Sciatic nerve (tissue), 2 donors: ENCODE measurements at regions not wholly inside any gene's neighbourhood (a gene's known extent, or its start where the extent isn't known, plus 50 kb on each side); places are given as distances from the start of the nearest gene placed in this dataset.

Experiments
- ATAC-seq: fragments of 200-7000 bp; cut with Tn5 transposase; one replicate; pipeline ENCODE4 v1.9.1; 2020; ENCODE audit warnings: mild to moderate bottlenecking, moderate library complexity
- DNase-seq: peaks from one replicate; pipeline ENCODE4 v3.0.0-alpha.2; 2020; ENCODE audit warnings: low spot score
- intact Hi-C: fragments of 100-400 bp; cut with DNase I; formaldehyde crosslinking; loops from one replicate; pipeline ENCODE4 v1.14.2; 2022
- donor health status: DM: no; HTN: no; CAD: no.
- donor health status: DM: no; HTN: no; CAD: no.

- no peak for ATAC-seq
- intact Hi-C loops = no loop called here
- no peak for DNase-seq
Observed at GRCh38 chr2:150182566-150183235, 304.8 kb downstream of the RND3 start.

GRCh38 chr2:150178591-150178990, 308.9 kb downstream of the RND3 start:
- intact Hi-C loops = no loop called here
- DNase-seq = no peak
- no peak for ATAC-seq

- DNase-seq (no peak), ATAC-seq (no peak)
- intact Hi-C loops = no loop called here
Observed at GRCh38 chr2:150174971-150175421, 312.5 kb downstream of the RND3 start.

GRCh38 chr2:150174056-150174805, 313.2 kb downstream of the RND3 start:
- DNase-seq (no peak), ATAC-seq (no peak)
- intact Hi-C loops = no loop called here

GRCh38 chr2:150171065-150171548, 316.4 kb downstream of the RND3 start:
- no peak for DNase-seq
- ATAC-seq = no peak
- intact Hi-C loops = no loop called here

- DNase-seq (no peak), ATAC-seq (peak; percentile 80)
- intact Hi-C loops = no loop called here
Observed at GRCh38 chr2:150169237-150169629, 318.2 kb downstream of the RND3 start.

- peak; percentile 49 for ATAC-seq
- DNase-seq = no peak
- intact Hi-C loops = no loop called here
Observed at GRCh38 chr2:150168595-150169236, 318.8 kb downstream of the RND3 start.

GRCh38 chr2:150167711-150168110, 319.8 kb downstream of the RND3 start:
- intact Hi-C loops = no loop called here
- DNase-seq = no peak
- no peak for ATAC-seq

- intact Hi-C loops = no loop called here
- peak; percentile 40 for ATAC-seq
Observed at GRCh38 chr2:150166313-150167051, 321.0 kb downstream of the RND3 start.

GRCh38 chr2:150165988-150166312, 321.5 kb downstream of the RND3 start:
- no peak for ATAC-seq
- DNase-seq = no peak
- intact Hi-C loops = no loop called here

More at GRCh38 chr2:150166313-150167051, 321.0 kb downstream of the RND3 start:
- no peak for DNase-seq

- DNase-seq = no peak
- intact Hi-C loops = no loop called here
- ATAC-seq = no peak
Observed at GRCh38 chr2:150165442-150165841, 322.0 kb downstream of the RND3 start.

- DNase-seq (no peak), ATAC-seq (no peak)
- intact Hi-C loops = no loop called here
Observed at GRCh38 chr2:150162241-150162942, 325.1 kb downstream of the RND3 start.

- no peak for ATAC-seq
- DNase-seq = no peak
- intact Hi-C loops = no loop called here
Observed at GRCh38 chr2:150160058-150160457, 327.4 kb downstream of the RND3 start.

- intact Hi-C loops = no loop called here
- no peak for DNase-seq
- no peak for ATAC-seq
Observed at GRCh38 chr2:150159300-150159699, 328.2 kb downstream of the RND3 start.

- DNase-seq (no peak), ATAC-seq (no peak)
- intact Hi-C loops = no loop called here
Observed at GRCh38 chr2:150156876-150157275, 330.6 kb downstream of the RND3 start.

- DNase-seq (no peak), ATAC-seq (no peak)
- intact Hi-C loops = no loop called here
Observed at GRCh38 chr2:150156415-150156814, 331.1 kb downstream of the RND3 start.

GRCh38 chr2:150154308-150154797, 333.1 kb downstream of the RND3 start:
- intact Hi-C loops = no loop called here
- ATAC-seq = no peak
- DNase-seq = no peak

- DNase-seq (no peak), ATAC-seq (no peak)
- intact Hi-C loops = no loop called here
Observed at GRCh38 chr2:150153646-150154307, 333.7 kb downstream of the RND3 start.
